HG03135 (cell line): ENCODE measurements at regions not wholly inside any gene's neighbourhood (a gene's known extent, or its start where the extent isn't known, plus 50 kb on each side); places are given as distances from the start of the nearest gene placed in this dataset.

Source experiments
- ATAC-seq: cut with Tn5 transposase; IDR thresholded peaks from one replicate; pipeline ENCODE4 v1.9.1; 2021; ENCODE audit warnings: mild to moderate bottlenecking, moderate library complexity; ENCODE audit not compliant: unreplicated experiment

DNA sequence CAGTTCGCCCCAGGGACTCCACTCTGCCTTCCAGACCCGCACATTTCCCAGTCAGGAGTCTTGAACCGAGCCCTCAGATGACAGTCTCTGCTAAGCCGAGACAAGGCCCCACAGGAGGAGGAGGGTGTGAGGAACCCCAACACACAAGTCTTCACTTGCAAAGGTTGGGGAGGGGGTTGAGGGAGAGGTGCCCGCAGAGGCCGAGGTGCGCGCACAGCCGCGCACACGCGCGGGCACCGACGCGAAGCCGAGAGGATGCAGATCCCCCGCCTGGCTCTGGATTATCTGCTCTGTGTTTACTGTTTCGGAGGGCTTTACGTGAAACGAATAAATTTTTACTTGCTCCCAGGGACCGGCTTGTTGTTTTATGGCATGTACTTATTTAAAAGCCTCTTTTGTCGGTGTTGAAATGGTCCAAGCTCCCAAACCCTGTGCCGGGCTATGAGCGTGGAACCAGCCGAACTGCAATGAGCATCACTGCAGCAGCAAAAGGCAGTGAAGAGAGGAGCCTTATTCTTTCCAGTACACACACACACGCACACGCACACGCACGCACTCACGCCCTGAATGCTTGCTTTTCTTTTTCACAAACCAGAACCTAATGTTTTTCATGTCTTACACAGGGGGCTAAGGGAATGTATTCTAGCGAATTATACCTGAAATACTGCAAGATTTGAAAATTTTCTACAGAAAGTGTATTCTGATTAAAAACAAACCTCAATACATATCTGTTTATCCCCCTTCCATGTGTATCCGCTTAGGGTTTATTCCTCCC lies 297.7 kb downstream of the PARP8 start:
- no peak for ATAC-seq

DNA sequence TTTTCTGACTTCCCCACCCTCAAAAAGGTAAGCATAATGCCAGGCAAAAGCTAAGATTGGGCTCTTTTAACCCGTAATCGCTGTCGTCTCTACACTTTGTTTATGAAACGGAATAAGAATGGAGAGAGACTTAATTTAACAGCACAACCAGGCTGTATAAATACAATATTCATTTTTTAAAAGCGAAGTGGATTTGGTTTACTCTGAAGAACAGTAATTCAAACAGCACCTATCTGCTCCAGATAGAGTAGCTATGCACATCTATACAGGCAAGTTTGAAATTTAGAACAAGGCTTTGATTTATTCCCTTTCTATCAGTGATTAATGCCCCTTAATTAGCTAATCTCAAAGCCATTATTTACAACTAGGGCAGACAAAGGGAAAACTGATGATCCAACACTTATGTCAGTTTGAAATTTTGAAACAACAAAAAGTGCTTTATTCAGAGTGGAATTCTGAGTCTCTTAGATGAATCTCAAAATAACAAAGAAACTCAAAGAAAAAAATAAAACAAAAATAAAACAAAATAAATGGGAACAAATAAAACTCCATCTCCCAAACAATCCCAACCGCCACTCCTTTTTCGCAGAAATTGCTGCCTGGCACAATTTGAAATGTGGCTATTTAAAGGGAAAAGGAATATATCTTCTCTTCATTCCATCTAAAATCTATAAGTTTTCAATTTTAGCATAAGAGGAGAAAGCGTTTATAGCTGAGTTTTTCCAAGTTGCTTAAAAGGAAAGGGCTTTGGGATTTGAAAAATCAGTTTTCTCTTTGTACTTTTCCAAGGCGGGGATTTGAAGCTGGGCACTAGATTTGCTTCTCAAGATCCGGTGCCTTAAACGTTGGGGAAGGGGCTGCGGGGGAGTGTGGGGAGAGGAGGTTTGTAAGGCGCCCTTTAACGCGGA lies 298.6 kb downstream of the PARP8 start:
- ATAC-seq = no peak

DNA sequence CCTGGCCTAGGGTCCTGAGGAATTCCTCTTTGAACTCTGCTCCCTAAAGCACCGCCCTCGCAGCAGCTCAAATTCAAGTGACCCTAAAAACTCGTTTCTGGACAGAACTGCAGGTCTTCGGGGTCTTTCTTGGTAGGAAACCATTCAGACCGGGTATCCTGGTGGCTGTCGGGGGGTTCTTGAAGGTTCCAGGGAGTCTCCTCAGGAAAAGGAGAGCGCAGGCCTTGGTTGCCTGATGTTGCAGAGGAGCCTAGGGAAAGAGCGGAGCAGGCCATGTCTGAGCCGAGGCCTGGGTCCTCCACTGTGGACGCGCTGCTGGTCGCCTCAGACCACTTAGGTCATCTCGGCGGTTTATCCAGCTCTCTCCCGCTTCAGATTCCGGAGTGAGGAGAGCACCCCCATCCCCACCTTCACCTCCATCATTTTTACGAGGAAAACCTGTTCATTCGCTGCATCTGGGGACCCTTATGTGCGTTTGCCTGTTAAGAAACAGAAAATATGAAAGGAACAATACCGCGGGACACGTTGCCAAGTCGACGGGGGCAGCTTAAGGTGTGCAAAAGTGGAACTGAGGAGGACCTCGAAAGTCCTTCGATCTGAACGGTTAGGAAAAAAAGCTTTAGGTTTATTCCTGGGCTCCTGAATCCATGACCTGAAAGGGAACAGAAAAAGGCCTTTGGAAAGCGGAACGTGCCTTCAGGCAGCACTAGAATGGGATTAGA lies 299.4 kb downstream of the PARP8 start:
- ATAC-seq = no peak

DNA sequence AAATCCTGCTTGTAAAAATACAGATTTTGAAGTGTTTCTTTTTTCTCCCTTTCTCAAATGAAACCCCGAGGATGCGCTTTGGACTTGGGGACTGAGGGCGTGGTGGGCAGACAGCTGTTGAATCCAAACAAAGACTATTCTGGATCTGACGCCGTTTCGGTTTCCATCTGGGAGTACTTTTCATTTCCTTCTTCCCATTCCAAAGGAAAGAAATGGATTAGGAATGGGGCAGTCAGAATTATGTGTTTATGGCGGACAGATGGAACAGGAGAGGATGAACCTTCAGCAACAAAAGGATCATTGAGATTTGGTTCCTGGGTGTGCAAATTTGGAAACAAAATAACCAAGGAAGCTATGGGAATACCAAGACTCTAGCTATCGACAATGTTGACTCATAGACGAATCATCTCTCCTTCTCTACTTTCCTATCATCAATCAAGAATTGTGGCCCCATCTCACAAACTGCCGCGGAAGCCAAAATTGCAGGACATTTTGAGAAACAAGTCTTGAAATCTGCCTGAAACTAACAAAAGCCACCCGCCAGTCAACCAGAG lies 300.6 kb downstream of the PARP8 start:
- no peak for ATAC-seq

DNA sequence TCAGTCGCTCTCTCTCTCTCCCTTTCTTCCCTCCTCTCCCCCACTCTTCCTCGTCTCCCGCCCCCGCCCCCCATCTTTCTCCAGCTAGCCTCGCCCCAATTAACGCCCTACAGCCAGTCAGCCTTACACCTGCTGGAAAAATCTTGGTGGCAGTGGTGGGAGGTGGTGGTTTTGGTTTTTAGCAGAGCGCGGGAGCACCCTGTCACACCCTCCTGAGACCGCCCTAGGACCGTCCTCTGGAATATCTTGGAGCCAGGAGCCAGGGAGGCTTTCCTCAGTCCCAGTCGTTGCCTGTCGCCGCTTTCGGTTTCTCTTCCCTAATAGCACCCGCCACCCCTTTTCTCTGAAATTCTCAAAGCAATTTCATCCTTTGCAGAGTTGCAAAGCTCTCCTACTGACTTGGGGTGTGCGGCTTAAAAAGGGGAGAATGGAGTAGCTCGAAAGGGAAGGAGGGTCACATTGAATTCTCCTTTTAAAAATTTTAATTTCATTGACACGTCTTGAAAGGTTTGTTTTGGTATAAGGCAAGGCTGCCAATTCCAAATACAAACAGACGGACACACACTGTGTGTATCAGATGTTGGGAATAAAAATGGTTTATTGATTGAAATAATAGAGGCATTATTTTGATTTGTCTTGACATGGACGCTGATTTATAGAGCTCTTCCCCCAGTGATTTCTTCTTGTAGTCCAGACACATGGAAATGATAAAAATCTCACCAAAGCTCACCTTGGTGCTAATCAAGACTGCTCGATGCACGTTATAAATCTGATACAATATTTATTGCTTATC lies 301.3 kb downstream of the PARP8 start:
- no peak for ATAC-seq

DNA sequence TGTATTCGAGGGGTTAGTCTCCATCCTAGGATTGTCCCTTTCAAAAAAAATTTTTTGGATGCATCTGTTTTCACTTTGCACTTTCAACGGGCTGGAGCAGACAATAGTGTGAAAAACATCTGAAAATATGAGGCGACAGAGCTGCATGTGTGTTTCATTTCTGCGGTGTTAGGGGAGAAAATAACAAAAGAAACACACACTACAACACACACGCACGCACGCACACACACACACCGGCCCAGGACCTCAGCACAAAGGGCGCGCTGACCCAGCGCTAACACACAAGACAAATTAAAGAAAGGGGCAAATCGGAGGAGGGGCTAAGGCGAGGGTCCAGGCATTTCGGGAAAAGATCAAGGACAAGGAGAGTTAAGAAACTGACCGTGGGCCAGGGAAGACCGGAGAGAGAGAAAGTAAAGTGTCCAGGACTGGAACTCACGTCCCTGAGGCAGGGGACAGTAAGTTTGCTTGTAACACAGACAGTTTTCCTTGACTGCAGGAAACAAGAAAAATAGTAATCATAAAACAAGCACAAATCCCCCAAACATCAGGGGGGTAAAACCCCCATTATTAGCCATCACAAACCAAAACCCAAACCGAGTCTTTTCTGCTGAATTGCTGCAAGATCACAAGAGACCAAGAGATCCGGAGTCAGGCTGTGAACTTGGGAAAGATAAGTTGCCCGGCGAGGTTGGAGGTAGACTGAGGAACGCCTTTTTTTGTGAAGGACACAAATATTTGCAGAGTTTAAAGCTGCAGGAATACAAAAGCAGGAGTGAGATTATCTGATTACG lies 302.1 kb downstream of the PARP8 start:
- no peak for ATAC-seq

DNA sequence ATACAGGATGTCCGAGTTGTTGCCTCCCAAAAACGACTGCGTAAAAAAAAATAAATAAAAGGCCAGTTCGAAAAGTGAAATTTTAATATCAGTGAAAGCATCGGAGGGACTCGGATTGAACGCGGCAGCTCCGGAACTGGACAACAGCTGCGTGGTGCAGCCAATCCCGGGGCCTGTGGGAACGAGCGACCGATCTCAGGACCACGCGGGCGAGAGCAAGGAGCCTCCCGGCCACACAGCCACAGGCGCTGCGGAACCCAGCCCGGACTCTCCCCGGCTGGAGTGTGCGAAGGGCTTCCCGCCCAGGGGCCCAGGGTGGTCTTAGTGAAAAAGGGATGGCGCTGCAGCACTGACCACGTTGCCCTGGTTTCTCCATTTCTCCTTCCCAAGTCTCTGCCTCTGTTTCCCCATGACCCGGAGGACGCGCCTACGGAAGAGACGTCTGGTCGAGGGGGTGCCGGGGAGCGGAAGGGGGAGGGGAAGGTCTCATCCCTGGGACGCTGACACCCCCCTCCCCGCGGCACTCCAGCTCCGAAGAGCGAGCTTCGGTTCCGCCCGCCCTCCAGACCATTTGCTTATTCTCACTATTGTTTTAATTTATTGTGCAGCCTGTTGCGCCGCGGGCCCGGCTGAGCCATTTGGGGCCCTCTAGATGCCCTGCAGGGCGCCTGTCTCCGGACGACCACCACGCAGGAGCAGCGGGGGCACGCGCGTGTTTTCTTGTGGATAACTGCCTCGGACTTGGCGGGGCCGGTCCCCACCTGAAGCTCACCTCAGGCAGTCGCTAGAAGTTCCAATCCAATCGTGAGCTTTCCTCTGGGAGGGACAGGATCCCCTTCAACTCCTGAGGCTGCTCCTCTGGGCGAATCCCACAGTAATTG lies 303.0 kb downstream of the PARP8 start:
- no peak for ATAC-seq

DNA sequence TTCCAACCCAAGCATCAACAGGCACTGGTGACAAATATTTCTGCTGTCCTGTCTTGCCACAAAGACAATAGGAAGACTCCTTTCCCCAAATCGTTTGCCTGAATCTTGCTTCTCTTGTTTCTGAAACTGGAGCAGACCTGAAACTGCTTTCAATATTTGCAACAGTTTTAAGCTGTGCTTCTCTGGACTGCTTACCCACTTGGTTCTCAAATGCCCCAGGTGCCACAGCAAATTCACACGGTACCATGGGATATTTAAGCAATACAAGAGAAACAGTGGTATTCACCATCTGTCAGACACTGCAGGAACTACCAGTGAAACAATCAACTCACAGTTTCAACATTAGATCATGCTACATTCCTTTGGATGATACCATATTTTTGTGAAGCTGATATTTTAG lies 309.4 kb downstream of the PARP8 start:
- no peak for ATAC-seq

DNA sequence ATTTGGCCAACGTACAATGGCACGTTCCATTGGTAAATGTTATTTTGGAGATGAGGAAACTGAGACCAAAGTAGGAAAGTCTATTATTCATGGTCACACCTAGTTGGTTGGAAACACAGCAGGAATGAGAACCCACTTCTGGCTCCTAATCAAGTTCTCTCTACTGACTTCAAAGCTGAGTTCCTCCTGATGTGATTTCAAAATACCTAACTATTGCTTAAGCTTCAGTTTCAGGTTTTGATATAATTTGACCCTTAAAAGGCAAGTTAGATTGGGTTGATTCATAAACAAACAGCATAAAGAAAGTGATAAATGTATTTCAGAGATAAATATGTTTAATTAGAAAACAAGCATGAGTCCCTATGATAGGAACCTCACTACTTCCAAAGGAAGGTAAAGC lies 312.5 kb downstream of the PARP8 start:
- ATAC-seq = no peak

DNA sequence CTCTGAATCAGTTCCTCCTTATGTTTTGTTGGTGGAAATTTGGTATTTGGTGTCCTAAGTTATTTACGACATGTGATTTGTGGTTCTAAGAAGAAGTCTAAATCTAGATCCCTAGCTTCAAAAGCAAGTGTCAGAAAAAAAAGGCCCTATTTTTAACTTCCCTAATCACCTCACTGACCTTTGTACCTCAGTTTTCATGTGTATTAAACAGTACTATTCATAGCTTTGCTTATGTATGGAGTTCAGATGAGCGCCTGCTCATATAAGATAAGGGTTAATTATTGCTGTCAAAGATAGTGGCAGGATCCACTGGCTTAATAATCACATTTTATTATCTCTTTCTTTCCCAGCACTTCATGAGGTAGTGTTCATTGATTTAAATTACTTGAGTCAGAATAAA lies 318.2 kb downstream of the PARP8 start:
- no peak for ATAC-seq

DNA sequence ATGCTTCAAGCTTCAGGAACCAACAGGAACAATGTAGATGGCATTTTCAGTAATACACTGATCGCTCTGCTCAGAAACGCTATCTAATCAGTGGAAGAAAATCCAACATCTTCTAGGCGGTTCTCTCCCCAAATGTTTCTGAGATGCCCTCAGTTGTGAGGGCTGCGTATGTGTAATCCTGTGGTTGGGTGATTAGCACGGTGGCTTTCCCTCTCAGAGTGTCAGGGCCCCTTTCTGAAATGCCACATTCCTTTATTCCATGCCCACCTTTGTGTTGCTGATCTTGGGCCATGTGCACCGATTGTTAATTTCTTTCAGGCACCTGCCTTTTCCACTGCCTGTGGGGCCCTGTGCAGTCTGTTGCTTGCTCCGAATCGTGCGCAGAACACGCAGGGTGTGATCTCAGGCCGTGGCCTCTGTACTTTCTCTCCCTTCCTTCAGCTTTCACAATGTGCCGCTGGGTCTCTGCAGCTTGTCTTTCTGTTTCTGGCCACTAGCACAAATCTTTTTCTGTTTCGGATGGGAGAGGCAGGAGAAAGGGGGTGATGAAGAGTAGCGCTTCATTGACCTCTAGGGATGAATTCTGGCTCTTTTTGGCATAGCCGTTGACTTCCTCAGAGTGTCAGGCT lies 324.0 kb downstream of the PARP8 start:
- no peak for ATAC-seq

DNA sequence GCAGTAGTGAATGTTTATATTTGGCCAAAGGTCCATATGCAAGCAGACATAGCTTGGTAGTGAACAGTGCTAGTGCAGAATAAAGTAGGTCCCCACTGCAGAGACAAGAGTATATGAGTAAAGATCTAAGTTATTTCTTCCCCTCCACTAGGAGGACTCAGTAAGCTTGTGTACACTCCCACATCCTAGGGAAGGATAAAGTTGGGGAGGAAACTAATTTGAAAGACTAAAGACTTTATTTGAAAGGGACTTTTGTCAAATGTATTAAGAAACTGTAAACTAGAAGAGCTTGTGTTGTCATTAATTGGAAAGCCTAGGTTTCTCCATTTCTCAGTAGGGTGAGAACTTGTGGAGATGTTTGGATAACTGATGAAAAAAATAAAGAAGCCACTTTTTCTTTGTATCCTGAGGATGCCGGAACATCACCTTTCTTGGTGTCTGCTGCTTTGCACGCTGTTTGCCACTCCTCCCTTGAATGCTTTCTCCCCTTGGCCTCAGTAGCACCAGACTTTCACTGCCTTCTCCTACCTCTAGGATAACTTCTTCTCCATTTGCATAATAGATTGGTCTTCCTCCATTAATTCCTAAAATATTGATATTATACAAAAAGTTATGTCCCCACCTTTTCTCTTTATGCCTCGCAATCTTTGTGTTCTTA lies 329.0 kb downstream of the PARP8 start:
- ATAC-seq = no peak

DNA sequence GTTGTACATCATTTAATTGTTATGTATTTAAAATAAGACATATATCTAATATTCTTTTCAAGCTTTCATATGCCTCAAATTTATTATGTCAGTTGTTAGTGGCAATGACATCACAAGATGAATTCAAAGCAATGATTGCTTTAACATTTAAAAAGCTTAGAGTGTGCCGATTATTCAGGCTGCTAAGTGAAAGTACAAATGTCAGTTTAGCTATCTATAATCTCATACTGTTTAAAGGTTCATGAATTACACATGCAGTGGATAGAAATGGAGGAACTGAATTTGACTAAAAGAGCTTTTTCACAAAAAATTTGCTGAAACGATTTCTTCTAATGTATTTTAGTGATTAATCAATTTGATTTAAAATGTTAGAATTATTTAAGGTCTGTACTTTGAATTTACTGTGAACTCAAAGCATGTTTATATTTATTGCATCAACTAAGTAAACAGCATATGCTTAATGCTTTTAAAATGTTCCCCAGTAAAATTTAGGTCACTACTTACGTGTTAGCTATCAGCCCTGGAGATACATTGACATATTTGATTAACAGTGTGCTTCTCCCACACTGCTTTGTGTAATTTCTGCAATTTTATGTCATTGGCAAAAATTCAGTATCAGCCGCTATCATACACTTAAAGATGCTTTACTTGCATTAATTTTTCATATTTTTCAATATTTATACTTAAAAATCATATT lies 334.9 kb downstream of the PARP8 start:
- no peak for ATAC-seq

DNA sequence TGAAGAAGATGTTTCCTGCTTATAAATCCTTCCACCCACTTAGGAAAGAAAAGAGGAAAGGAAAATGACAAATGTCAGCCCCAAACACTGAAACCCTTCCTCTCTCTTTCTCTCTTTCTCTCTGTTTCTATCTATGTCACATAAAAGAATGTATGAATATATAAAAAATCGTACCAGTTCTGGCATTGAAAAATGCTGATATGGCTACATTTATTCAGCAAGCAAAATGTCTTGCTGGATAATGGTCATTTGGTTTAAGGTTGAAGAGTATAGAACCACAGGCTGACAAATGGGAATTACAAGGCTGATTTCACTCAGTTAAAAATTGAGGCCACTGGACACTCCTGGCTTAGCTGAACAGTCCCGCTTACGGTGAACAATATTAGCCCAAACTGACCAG lies 335.9 kb downstream of the PARP8 start:
- no peak for ATAC-seq

DNA sequence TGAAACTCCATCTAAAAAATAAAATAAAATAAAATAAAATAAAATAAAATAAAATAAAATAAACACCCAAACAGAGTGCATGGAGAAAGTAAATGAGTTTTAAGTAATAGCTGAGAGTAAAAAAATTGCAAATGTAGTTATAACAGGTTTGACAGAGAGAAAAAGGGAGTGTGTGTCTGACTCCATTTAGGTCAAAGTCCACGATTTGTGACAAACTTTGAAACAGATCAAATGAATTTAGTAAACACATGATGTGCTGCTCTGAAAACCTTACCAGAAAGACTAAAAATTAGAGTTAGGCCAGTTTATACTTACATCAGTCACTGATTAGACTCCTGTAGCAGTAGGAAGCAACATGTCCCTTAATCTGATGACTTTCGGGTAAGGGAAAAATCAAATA lies 346.6 kb downstream of the PARP8 start:
- ATAC-seq = no peak

DNA sequence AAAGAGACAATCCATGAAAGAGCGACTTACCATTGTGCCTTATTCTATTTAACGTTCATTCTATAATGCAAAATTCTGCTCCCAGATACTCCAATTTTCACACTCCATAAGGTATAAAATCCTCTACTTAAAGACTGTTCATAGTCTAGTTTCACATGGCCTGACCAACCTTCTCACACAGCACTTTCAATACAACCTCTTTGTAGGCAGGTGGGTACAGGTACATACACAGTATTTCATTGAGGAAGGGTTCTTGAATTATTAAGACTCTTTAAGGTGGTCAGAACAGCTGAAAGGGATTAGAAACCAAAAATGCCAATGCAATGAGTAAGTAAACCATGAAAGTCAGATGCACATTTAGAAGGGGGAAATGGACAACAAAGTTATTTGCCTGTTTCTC lies 352.0 kb downstream of the PARP8 start:
- ATAC-seq = no peak

DNA sequence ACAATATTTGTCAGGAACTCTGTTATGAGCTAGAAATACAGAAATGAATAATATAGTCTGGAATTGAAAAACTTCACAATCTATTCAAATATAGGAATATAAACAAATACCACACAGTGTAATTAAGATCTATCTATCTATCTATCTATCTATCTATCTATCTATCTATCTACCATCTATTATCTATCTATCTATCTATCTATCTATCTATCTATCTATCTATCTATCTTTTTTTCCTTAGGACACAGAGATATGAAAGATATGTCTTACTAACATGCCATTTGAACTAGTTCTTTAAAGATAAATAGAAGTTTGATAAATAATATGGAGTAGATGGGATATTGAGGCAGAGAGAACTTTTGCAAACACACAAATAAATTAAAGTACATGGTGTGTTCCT lies 357.8 kb downstream of the PARP8 start:
- ATAC-seq = no peak
